Suppressor macrophage (primary cell): ENCODE measurements at regions not wholly inside any gene's neighbourhood (a gene's known extent, or its start where the extent isn't known, plus 50 kb on each side); places are given as distances from the start of the nearest gene placed in this dataset.

ENCODE experiments used
- DNase-seq, 4 experiments: peaks; one replicate each; pipeline ENCODE4 v3.0.0-alpha.2; 2020 to 2022

DNA sequence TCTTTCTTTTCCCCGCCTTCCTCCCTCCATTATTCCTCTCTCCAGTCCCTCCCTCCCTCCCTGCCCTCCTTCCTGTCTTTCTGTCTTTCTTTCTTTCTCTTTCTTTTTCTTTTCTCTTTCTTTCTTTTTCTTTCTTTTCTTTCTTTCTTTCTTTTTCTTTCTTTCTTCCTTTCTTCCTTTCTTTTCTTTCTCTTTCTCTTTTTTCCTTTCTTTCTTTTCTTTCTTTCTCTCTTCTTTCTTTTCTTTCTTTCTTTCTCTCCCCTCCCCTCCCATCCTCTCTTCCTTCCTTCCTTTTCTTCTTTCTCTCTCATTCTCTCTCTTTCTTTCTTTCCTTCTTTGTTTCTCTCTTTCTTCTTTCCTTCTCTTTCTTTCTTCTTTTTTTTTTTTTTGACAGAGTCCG lies 402.2 kb upstream of the PLXNA2 start:
- no peak for DNase-seq

DNA sequence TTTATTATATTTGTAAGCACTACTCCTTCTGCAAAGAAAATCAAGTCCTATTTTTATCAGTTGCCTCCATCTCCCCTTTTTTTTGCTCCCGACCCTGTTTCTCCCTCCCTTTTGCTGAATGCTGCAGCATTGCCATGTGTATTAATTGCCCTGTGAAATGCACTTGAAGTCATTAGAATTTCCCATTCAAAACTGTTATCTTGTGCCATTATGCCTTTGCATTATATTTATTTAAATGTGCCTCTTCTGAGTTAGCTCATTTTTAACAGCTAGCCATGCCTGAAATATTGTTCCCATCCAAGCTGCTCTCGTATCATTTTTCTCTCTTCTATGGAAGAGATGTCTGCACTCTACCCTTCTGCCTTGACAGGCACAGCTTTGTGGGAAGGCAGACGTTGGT lies 404.0 kb upstream of the PLXNA2 start:
- DNase-seq, result no peak

DNA sequence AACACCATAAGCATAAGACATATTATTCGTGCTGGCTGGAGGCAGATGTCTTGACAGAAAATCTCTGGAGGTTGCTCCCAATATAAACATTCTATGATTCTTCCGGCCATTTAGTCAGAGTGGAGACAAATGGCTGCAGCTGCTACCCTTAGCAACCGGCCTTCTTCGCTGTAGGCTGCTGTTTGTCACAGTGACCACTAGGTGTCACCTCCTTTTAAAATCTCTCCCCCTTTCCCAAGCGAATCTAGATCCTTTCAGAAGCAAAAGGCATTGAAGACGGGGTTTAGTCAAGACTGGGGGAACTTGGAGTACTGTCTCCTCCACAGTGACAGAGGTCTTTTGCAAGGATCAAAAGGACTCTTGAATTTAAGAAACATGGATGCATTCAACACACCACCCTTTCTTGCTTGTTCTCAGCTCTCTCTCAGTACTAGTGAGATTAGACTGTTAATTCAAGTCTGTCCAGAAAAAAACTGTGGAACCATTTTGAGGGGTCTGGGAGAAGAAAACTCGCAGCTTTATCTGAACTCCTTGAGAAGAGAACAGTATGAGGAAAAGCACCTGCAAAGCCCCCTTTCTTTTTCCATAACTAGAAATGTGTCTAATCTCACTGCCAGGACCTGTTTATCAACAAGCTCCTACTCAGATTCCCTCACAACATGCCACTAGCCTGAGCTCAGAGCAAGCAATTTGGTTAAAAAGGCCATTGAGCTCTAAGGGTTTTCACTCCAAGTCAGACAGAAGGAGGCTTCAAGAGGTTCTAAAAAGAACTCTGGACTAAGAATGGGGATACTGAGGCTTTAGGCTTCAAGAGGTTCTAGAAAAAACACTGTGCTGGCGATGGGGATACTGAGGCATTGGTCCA lies 408.3 kb upstream of the PLXNA2 start:
- DNase-seq, result peak; percentile 53 to 69 (median 64)

DNA sequence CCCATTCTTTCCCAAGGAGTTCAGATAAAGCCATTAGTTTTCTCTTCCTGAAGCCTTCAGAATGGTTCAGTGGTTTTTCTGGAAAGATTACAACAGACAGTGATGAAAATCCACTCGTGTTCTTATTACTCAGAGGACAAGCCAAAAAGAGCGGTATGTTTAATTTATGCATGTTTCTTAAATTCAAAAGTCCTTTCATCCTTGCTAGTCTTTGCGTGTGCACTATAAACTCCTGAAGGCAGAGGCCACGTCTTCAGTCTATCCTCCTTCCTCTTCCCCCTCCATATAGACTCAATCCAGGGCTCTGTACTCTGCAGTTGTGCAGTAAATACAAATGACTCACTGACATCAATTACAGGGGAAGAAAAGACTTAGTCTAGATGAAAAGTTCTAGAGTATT lies 409.2 kb upstream of the PLXNA2 start:
- no peak for DNase-seq

DNA sequence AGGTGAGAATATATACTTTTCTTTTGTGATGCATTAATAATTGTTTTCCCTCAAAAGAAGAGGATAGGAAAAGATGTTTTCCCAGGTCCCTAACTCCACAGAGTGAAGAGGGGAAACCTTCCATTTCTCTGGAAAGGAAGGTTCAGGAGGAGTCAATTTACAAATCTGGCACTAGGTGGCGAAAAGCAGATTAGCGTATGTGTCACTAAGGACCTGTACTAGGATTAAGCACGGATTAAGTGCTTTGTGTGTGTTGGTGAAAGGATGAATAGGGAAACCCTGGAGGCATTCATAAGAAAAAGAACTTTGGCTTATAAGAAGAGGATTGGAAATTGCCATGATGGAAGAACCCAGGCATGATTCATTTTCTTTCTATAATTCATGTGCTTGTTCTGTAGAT lies 410.1 kb upstream of the PLXNA2 start:
- DNase-seq, result peak; percentile 17 to 40 (median 22)

DNA sequence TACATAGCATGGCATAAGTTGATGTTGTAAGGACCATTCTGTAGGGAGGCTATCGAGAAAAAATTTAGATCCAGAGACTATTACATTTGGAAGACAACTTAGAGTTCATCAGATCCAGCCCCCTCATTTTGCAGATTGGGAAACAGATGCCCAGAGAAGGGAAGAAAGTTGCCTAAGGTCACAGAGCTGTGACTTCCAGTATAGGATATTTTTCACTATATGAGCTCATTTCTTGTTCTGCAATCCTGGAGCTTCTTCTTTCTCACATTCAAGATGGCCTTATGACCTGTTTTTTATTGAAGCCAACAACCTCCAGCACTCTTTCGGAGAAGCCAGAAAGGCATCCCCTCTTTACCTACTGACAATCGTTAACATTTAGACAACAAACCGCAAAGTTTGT lies 421.8 kb upstream of the PLXNA2 start:
- DNase-seq, result peak in 2 of 4 experiments; percentile 27 to 42

DNA sequence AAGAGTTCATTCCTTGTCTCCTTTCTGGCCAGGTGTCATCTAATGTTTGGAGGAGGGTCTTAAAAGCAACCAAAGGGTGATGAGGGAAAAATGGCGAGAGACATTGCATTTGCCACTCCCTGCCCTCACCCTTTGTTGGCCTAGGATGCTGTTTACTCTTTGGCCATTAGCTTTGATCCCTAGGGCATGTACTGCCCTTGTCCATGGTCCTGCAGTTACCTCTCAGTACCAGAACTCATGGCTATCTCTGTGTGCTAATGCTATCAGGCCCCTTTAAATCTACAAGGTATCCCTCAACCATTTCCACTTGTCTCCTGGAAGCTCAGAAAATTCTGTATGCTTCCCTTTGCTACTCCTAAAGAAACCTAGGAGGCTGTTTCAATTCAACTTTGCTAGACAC lies 424.8 kb upstream of the PLXNA2 start:
- DNase-seq, result no peak

DNA sequence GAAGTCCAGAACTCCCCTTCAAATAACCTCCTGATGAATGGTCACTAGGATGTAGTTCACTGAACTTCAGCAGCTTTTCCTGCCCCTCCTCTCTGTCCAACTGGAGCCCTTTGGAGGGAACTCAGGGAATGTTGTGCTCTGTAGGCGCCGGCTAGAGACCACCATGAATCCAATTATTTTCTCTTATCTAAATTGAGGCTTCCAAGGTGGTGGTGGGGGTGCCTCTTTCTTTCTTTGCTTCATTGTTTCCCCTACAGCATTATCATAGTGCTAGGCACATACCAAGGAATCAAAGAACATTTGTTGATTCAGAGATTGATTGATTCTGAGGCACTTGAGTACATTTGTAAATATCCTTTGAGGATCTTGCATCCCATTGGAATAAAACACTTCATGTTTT lies 426.6 kb upstream of the PLXNA2 start:
- DNase-seq, result no peak

DNA sequence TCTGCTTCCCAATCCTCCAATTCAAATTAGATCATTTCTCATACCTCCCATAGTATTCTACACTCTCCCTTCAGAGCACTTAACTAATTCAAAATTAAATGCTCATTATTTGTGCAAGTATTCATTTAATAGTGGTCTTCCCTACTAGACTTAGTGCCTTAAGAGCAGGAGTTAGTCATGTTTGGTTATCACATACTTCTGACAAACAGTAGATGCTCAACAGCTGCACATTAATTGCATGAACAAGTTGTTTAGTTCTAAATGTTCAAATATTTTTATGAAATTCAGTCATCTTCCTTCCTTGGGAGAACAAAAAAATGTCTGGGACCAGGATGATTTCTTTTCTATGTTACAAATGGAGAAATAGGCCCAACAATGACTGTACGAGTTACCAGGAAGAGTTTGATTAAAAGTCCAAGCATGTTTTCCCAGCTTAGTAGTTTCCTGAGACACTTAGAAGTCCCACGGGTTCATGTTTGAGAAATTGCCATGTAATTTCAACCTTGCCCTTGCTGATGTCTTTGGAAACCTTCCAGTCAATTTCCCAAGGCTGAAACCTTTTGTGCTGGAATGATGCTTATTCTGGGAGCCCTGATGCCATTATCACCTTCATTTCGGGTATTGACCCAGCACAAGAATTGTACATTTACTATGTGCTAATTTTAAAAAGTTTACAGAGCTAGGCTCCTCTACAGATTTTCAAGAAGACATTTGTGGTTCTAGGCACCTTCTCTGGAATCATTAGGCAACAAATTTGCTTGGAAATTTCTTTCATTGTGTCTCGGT lies 437.9 kb upstream of the PLXNA2 start:
- DNase-seq, result no peak

DNA sequence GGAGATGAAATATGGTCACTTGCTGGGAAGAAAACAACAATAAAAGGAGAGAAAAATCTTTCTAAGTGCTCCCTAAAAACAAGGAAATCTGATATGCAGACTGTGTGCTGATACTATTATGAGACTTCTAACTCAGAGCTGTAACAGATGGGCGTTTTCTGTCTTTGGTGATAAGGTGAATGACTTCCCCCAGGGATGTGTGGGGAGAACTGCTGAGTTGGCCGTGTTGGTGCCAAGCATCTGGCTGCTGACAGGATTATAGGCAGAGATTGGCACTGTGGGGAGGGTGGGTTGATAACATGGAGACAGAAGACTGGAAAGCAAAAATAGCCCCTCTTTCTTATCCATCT lies 438.5 kb upstream of the PLXNA2 start:
- no peak for DNase-seq

DNA sequence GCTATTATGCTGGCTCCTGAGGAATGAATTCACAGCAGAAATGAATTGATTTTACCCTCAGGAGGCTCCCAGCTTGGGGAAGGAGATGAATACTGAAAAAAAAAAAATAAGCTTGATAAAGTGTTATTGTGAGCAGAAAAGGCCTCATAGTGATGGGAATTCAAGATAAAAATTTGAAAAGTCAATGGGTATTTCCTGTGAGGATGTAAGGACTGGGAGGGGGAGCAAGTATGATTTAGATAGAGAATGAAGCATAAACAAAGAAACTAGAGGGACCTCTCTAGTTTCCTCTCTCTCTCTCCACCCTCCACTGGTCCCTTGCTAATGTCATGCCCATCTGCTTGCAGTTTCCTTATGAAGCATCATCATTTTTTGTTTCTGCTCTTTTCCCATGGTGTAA lies 439.0 kb upstream of the PLXNA2 start:
- no peak for DNase-seq

DNA sequence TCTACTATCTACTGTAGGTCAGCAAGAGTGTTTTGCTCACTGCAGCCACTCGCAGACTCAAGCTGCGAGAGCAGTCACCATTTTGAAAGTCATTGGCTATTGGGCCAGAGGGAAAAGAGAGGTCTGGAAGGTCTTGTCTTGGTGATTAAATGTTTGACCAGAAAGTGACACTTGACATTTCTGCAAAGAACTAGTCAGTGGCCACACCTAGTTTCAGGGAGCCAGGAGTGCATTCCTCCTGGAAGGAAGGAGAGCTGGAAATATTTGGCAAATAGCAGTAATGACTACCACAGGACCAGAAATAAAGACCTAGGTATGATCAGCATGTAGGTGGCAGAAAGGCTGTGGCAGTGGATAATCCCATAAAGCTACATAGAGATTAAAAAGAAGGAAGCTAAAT lies 440.0 kb upstream of the PLXNA2 start:
- no peak for DNase-seq

DNA sequence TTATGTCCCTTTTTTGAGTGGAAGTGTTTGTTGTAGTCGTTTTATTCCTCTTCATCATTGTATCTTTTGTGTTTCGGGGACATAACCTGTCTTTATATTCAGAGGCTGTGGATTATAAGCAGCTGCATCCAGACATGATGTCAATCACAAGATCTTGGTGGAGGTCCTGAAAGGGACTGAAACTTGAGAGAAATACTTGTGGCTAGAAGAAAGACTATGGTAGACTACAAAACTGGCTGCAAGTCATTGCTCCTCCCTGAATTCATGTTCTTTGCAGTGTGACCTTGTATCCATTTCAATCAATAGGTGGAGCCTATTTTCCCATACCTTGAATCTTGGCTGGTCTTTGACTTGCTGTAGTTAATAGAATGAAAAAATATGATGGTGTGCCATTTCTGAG lies 442.4 kb upstream of the PLXNA2 start:
- no peak for DNase-seq

DNA sequence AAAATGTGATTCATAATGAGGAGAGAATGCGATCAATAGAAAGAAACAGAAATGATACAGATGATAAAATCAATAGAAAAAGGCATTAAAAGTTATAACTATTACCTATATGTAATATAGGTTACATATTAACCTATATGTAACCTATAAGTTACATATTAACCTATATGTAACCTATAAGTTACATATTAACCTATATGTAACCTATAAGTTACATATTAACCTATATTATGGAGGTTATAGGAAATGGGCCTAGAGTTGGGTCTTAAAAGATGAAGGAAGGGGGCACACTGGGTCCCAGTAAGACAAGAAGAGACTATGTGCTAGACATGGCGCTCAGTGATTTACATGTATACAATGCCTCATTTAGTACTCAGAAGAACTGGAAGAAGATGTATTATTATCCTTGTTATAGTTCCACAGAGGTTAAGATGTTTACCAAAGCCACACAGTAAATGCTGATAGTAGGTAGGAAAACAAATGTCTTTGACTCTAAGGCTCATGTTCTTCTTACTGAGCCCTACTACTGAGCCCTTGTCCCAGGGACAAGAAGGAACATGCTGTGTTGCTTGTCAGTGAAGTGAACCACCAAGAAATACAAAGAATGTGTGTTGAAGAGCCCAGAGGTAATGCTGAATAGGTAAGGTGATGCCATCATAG lies 444.6 kb upstream of the PLXNA2 start:
- no peak for DNase-seq

DNA sequence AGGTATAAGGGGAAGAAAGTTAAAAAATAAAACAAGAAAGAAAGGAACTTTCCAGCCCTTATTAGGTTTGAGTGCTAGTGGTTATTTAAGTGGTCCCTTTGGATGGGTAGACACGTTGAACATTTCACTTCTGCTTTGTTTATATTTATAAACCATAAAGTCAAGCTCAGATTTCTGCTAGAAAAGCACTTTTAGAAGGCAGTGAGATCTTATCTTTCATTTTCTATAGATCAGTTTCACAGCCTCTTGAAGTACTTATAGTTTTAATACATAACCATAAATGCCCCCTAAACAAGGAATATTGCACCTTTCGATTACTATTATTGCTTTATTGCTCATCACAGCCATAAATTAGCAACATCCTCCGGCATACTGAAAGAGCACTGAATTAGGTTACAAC lies 446.8 kb upstream of the PLXNA2 start:
- no peak for DNase-seq

DNA sequence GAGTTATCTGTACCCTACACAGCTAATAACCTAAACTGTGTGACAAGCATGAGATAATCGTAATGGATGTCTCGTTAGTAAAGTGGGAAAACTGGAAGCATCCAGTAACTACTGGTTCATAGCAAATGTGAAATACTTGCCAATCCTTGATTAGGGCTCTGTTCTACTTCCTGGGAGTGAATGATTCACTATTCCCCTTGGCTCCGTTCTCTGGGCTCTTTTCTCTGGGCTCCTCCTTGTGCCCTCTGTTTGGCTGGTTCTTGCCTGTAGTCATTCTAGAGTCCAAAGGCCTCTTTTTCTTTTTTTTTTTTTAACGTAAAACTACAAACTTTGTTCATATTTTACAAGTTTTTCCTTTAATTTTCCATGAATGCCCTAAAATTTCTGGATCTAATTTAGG lies 465.8 kb upstream of the PLXNA2 start:
- no peak for DNase-seq

DNA sequence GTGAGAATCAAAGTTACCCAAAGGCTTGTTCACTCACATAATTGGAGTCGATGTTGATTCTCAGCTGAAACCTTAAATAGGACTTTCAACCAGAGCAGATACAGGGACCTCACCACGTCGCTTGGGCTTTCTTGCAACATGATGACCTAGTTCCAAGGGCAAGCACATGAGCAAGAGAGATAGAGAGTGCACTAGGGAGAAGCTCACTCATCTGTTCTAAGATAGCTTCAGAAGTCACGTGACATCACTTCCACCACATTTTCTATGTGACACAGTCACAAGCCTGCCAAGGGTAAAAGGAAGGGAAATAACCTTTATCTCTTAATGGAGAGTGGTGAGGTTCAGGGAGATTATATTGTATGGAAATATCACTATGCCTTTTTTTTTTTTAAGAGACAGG lies 470.1 kb upstream of the PLXNA2 start:
- peak in 3 of 4 experiments; percentile 23 to 50 (median 24) for DNase-seq

DNA sequence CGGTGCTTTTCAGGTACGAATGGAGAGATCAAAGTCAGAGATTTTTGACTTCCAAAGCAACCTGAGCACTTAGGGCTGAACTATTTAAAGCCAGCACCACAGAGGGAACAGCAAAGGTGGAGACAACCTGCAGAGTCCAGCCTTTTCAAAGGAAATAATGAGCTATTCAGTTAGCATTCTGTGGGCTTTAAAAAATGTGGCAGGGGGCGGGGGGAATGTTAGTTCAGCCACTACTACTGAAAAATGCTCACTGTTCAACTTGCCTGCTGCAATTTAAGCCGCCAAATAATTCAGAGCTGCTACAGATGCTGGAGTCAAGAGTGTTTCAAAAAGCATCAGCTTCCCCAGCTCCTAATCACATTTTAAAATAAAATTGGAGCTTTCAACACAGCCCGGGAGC lies 473.3 kb upstream of the PLXNA2 start:
- no peak for DNase-seq

DNA sequence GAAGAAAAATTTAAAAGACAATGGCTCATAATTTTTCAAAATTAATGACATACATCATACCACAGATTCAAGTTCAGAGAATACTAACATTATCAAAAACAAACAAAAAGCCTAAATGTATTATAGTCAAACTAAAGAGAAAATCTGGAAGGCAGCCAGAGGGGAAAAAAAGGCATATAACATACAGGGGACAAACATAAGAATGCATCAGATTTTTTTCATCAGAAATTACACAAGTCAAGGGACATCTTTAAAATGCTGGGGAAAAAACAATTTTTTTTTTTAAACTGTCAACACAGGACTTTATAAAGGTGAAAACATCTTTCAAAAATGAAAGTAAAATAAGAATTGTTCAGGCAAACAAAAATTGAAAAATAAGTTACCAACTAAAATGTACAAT lies 478.4 kb upstream of the PLXNA2 start:
- no peak for DNase-seq

DNA sequence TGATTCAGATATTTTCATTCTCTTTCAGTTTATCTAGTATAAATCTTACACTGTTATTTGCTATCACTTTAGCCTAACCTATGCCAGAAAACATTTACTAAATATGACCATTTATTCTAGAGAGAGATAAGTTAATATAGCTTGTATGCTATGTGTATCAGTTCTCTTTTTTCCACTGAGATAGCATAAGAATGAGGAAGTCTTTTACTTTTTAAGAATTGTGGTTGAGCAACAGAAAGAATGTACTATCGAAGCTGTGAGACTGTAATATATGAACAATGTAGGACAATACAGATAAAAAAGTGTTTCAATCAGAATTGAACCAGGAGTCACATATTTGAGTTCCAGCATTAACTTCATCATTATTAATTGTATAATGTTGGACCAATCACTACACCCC lies 479.9 kb upstream of the PLXNA2 start:
- DNase-seq, result peak in 2 of 4 experiments; percentile 53 to 59

DNA sequence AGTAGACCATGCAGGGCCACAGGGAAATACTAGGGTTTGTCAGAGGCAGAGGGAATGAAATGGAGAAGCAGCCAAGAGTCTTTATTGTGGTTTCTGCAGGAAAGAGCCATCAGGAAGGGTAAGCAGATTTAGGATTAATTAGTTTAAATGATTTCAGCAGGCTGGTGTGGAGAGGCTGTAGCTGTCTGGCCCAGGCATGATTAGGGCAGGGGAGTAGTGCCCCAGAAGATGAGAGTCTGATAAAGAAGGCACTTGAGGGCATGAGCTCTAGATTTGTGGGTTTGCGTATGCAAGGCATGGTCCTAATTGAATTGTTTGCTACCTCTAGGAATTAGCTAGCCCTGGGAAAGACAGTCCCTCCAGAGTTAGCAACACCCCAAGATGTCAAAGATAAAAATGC lies 484.6 kb upstream of the PLXNA2 start:
- no peak for DNase-seq

DNA sequence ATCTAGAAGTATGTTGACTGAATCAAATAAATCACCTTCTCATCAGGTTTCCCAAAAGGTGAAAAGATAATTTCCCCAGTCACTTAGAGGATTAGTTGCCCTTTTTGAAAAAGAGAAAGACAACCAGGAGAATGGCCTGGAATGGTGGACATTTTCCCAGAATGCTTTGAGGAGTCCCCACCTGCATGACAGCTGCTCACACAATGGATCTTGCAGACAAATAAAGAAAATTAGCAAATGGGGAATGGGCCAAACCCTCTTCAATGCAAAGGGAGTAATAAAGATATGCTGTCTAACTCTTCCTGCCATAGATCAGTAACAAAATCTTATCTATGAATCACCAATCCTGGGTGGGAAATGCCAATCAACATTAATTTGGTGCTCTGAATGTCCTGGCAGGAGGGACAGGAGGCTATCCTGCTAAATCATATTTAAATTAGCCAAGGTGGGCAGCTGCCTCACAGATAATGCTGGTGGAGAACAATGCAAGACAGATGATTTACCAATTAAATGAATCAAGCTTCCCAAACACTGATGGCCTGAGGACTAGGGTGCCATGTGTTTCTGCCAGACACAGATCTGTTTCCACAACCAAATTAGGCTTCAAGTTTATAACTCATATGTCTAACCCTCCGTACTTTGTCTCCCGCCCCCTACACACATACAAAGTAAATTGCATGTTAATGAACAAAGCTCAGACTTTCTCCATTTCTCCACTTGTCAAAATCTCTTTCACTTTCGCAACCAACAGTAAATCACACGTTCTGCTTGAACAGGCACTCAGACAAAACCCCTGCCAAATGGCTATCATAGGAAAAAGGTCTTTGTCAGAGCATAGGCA lies 488.0 kb upstream of the PLXNA2 start:
- peak in 2 of 4 experiments; percentile 3 to 4 for DNase-seq

DNA sequence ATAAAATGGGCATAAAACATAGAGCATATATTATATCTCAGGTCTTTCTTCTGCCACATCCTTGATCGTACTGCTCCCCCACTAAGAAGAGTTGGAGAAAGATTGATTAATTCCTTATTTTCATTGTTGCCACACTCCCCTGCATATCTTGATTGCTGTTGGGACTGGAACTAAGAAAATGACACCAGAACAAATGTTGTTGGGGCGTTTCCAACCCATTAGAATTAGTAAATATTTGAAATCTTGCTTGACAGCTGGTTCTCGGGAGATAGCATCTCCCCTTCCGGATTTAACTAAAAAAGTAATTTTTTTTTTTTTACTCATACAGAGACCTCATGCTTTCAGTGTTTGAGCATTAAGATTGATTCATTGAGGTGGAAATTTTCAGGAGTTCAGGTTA lies 493.0 kb upstream of the PLXNA2 start:
- no peak for DNase-seq
